Fibroblast of lung (primary cell): ENCODE measurements at regions not wholly inside any gene's neighbourhood (a gene's known extent, or its start where the extent isn't known, plus 50 kb on each side); places are given as distances from the start of the nearest gene placed in this dataset.

Source experiments
- DNase-seq, 2 donors: peaks; one replicate each; pipeline versions ENCODE4 v3.0.0 to v3.0.0-alpha.2; 2010; ENCODE audit warnings: low read depth in 2 of 2
- H2AFZ ChIP-seq: 2 replicates; pipeline ENCODE4 v1.5.1; 2012; ENCODE audit warnings: low read length, control low read depth, inconsistent platforms
- H3K27ac ChIP-seq: 2 replicates; pipeline ENCODE4 v1.5.1; 2011; ENCODE audit warnings: low read length, control low read depth; ENCODE audit not compliant: insufficient read depth
- H3K27me3 ChIP-seq: 2 replicates; pipeline ENCODE4 v1.5.1; 2011; ENCODE audit warnings: mild to moderate bottlenecking, low read length; ENCODE audit not compliant: control insufficient read depth, insufficient read depth
- H3K36me3 ChIP-seq: 2 replicates; pipeline ENCODE4 v1.5.1; 2011; ENCODE audit warnings: low read length; ENCODE audit not compliant: control insufficient read depth, insufficient read depth
- H3K4me1 ChIP-seq: 2 replicates; pipeline ENCODE4 v1.5.1; 2011; ENCODE audit warnings: low read length; ENCODE audit not compliant: control insufficient read depth, insufficient read depth; ENCODE audit errors: extremely low read depth
- H3K4me2 ChIP-seq: 2 replicates; pipeline ENCODE4 v1.5.1; 2011; ENCODE audit warnings: low read length, control low read depth; ENCODE audit not compliant: insufficient read depth; ENCODE audit errors: extremely low read depth
- H3K4me3 ChIP-seq, 4 experiments: fragments of 200-600 bp in 1 of 4; sonication (generic) in 1 of 4; replicated peaks in 1 of 4; 2 replicates each; pipeline ENCODE4 v1.5.1; 2011 to 2016; ENCODE audit warnings: low read length in 4 of 4, low read depth in 3 of 4, mild to moderate bottlenecking in 3 of 4, control low read depth in 2 of 4, inconsistent platforms in 1 of 4, mixed read lengths in 1 of 4; ENCODE audit not compliant: insufficient read depth in 1 of 4; ENCODE audit errors: control extremely low read depth in 1 of 4
- H3K79me2 ChIP-seq: 2 replicates; pipeline ENCODE4 v1.5.1; 2012; ENCODE audit warnings: mild to moderate bottlenecking, low read length, inconsistent platforms; ENCODE audit not compliant: control insufficient read depth, insufficient read depth
- H3K9ac ChIP-seq: 2 replicates; pipeline ENCODE4 v1.5.1; 2011; ENCODE audit warnings: mild to moderate bottlenecking, low read length, control low read depth; ENCODE audit not compliant: insufficient read depth
- H3K9me3 ChIP-seq: 2 replicates; pipeline ENCODE4 v1.5.1; 2012; ENCODE audit warnings: low read depth, low read length; ENCODE audit not compliant: control insufficient read depth, insufficient read depth
- H4K20me1 ChIP-seq: 2 replicates; pipeline ENCODE4 v1.5.1; 2011; ENCODE audit warnings: low read length; ENCODE audit not compliant: control insufficient read depth, insufficient read depth; ENCODE audit errors: extremely low read depth
- CTCF ChIP-seq, 2 donors: IDR thresholded peaks in 1 of 2; conservative IDR thresholded peaks in 1 of 2; 1 replicate in 1 of 2; 2 replicates in 1 of 2; pipeline ENCODE4 v1.5.1; 2011 to 2012; ENCODE audit warnings: low read length in 2 of 2, control low read depth in 1 of 2, inconsistent platforms in 1 of 2, low read depth in 1 of 2, mild to moderate bottlenecking in 1 of 2
- EZH2 ChIP-seq: IDR thresholded peaks from 2 replicates; pipeline ENCODE4 v1.5.1; 2012; ENCODE audit warnings: low read length, control low read depth, mild to moderate bottlenecking; ENCODE audit errors: missing control alignments

GRCh38 chr2:58635801-58636375 is 394.8 kb upstream of the FANCL start:
- no peaks in the 10 kb centered on the region for H3K27me3 ChIP-seq
- H2AFZ ChIP-seq, result no peak overlapping the region
- no peak overlapping the region for H3K27ac ChIP-seq
- H3K79me2 ChIP-seq, result no peaks in the 10 kb centered on the region
- no peaks in the 10 kb centered on the region for H4K20me1 ChIP-seq
- H3K4me2 ChIP-seq, result no peak overlapping the region
- TF ChIP-seq EZH2 (no peak), CTCF (conservative IDR thresholded peaks at IDR 0.05 in 1 of 2, IDR thresholded peaks at IDR 0.05 in 1 of 2; ENCODE audit: low read depth in 1 of 2, low read length in 2 of 2) (no peak)
- no peak for DNase-seq
- H3K9me3 ChIP-seq, result no peaks in the 10 kb centered on the region
- no peak overlapping the region for H3K4me3 ChIP-seq
- H3K9ac ChIP-seq, result no peak overlapping the region
- H3K36me3 ChIP-seq, result no peaks in the 10 kb centered on the region
- H3K4me1 ChIP-seq, result no peaks in the 10 kb centered on the region

- no peaks in the 10 kb centered on the region for H3K27me3 ChIP-seq
- no peak overlapping the region for H3K27ac ChIP-seq
- H2AFZ ChIP-seq, result no peak overlapping the region
- TF ChIP-seq CTCF (conservative IDR thresholded peaks at IDR 0.05 in 1 of 2, IDR thresholded peaks at IDR 0.05 in 1 of 2; ENCODE audit: low read depth in 1 of 2, low read length in 2 of 2) (no peak), EZH2 (no peak)
- H3K9ac ChIP-seq, result no peak overlapping the region
- peak in 1 of 2 donors; percentile 25 for DNase-seq
- H3K4me2 ChIP-seq, result no peak overlapping the region
- H3K79me2 ChIP-seq, result no peaks in the 10 kb centered on the region
- H3K9me3 ChIP-seq, result no peaks in the 10 kb centered on the region
- H3K4me3 ChIP-seq, result no peak overlapping the region
- H3K4me1 ChIP-seq, result no peaks in the 10 kb centered on the region
- H3K36me3 ChIP-seq, result no peaks in the 10 kb centered on the region
- H4K20me1 ChIP-seq, result no peaks in the 10 kb centered on the region
Measured at GRCh38 chr2:58634653-58635370, 393.7 kb upstream of the FANCL start.

- Histone ChIP-seq H3K79me2 (no peaks in the 10 kb centered on the region), H2AFZ (no peak overlapping the region), H3K9ac (no peak overlapping the region), H3K36me3 (no peaks in the 10 kb centered on the region), H3K4me3 (no peak overlapping the region), H4K20me1 (no peaks in the 10 kb centered on the region), H3K27me3 (no peaks in the 10 kb centered on the region), H3K4me1 (no peaks in the 10 kb centered on the region), H3K27ac (no peak overlapping the region), H3K4me2 (no peak overlapping the region), H3K9me3 (no peaks in the 10 kb centered on the region)
- TF ChIP-seq EZH2, result no peak
- no peak for TF ChIP-seq CTCF (conservative IDR thresholded peaks at IDR 0.05 in 1 of 2, IDR thresholded peaks at IDR 0.05 in 1 of 2; ENCODE audit: low read depth in 1 of 2, low read length in 2 of 2)
- peak; percentile 39 to 71 for DNase-seq
Measured at GRCh38 chr2:58633613-58634365, 392.7 kb upstream of the FANCL start.
